CD4-positive, alpha-beta T cell (primary cell): ENCODE measurements at regions not wholly inside any gene's neighbourhood (a gene's known extent, or its start where the extent isn't known, plus 50 kb on each side); places are given as distances from the start of the nearest gene placed in this dataset.

Experiments used
- ATAC-seq: fragments of 200-7000 bp; cut with Tn5 transposase; one replicate; pipeline ENCODE4 v1.10.0; 2022; ENCODE audit warnings: mild to moderate bottlenecking; ENCODE audit not compliant: poor library complexity
- CTCF ChIA-PET: fragments of 350-600 bp; sonication (Branson Sonifier 250); formaldehyde crosslinking; loops from one replicate; lab custom pipeline; 2021; ENCODE audit warnings: antibody characterized with exemption, inconsistent platforms; lab: Charles Lee
- POLR2A ChIA-PET: fragments of 350-600 bp; sonication (Branson Sonifier 250); formaldehyde crosslinking; loops from one replicate; lab custom pipeline; 2021; ENCODE audit warnings: antibody characterized with exemption, inconsistent platforms; lab: Charles Lee
- DNase-seq, 14 experiments: peaks; one replicate each; pipeline ENCODE4 v3.0.0-alpha.2; 2013 to 2020; ENCODE audit warnings: mixed read lengths in 2 of 14
- H3K27ac ChIP-seq, 2 donors: one replicate each; pipeline versions ENCODE4 v1.5.1 to v1.7.0; 2013; ENCODE audit warnings: low read length in 2 of 2, low read depth in 1 of 2, mild to moderate bottlenecking in 1 of 2
- H3K27me3 ChIP-seq, 2 experiments: 1 replicate in 1 of 2; 2 replicates in 1 of 2; pipeline versions ENCODE4 v1.6.1 to v1.7.0; 2013; ENCODE audit warnings: low read length in 2 of 2, control low read depth in 1 of 2, mild to moderate bottlenecking in 1 of 2, moderate library complexity in 1 of 2; ENCODE audit not compliant: insufficient read depth in 2 of 2, control insufficient read depth in 1 of 2
- H3K36me3 ChIP-seq: one replicate; pipeline ENCODE4 v1.6.1; 2013; ENCODE audit warnings: low read length, control low read depth; ENCODE audit not compliant: insufficient read depth
- H3K4me1 ChIP-seq: one replicate; pipeline ENCODE4 v1.6.1; 2013; ENCODE audit warnings: low read length, control low read depth; ENCODE audit not compliant: insufficient read depth
- H3K4me3 ChIP-seq: one replicate; pipeline ENCODE4 v1.5.1; 2013; ENCODE audit warnings: mild to moderate bottlenecking, low read length, moderate library complexity
- H3K9me3 ChIP-seq, 2 experiments: 1 replicate in 1 of 2; 2 replicates in 1 of 2; pipeline versions ENCODE4 v1.6.1 to v1.7.0; 2013; ENCODE audit warnings: low read length in 2 of 2, mild to moderate bottlenecking in 2 of 2, control low read depth in 1 of 2, moderate library complexity in 1 of 2; ENCODE audit not compliant: control insufficient read depth in 1 of 2, insufficient read depth in 1 of 2
- H3K27ac Mint-ChIP-seq: one replicate; pipeline ENCODE4 v1.8.0; 2020; ENCODE audit warnings: mixed read lengths
- H3K27me3 Mint-ChIP-seq: one replicate; pipeline ENCODE4 v1.8.0; 2021; ENCODE audit warnings: mixed read lengths
- H3K36me3 Mint-ChIP-seq: one replicate; pipeline ENCODE4 v1.8.0; 2021; ENCODE audit warnings: low read depth, mixed read lengths
- H3K4me1 Mint-ChIP-seq: one replicate; pipeline ENCODE4 v1.8.0; 2021; ENCODE audit warnings: low read depth, mixed read lengths
- H3K4me3 Mint-ChIP-seq: one replicate; pipeline ENCODE4 v1.8.0; 2020; ENCODE audit warnings: mild to moderate bottlenecking, mixed read lengths
- H3K9me3 Mint-ChIP-seq: one replicate; pipeline ENCODE4 v1.8.0; 2020; ENCODE audit warnings: mixed read lengths
- CTCF ChIP-seq: fragments of 200-600 bp; IDR thresholded peaks from one replicate; pipeline ENCODE4 v1.8.0; 2022; ENCODE audit warnings: antibody characterized with exemption, mild to moderate bottlenecking
- intact Hi-C, 2 experiments: fragments of 100-400 bp; cut with DNase I in 1 of 2; cut with micrococcal nuclease in 1 of 2; formaldehyde crosslinking; loops; one replicate each; pipeline versions ENCODE4 v1.15.1 to v1.9.0; 2023 to 2025; cut with DNase I, micrococcal nuclease

- Mint-ChIP-seq H3K4me1 (no peaks in the 10 kb centered on the region), H3K27ac (no peak overlapping the region), H3K4me3 (no peak overlapping the region), H3K27me3 (no peaks in the 10 kb centered on the region), H3K36me3 (no peaks in the 10 kb centered on the region), H3K9me3 (peaks cover 6% of the 10 kb centered on the region)
- POLR2A ChIA-PET: no interaction called here
- TF ChIP-seq CTCF: no peak
- intact Hi-C loops: no loop called here
- no peak overlapping the region for H3K4me3 ChIP-seq
- no peak for DNase-seq
- H3K36me3 ChIP-seq: no peaks in the 10 kb centered on the region
- CTCF ChIA-PET: no interaction called here
- H3K9me3 ChIP-seq: peaks cover 0 to 17% of the 10 kb centered on the region in 2 experiments
- no peak overlapping the region for H3K27ac ChIP-seq
- H3K27me3 ChIP-seq: peaks cover 0 to 2% of the 10 kb centered on the region in 2 experiments
- no peaks in the 10 kb centered on the region for H3K4me1 ChIP-seq
- ATAC-seq: no peak
Measured at GRCh38 chr2:122663620-122664019, 908.2 kb downstream of the TSN start.

DNA sequence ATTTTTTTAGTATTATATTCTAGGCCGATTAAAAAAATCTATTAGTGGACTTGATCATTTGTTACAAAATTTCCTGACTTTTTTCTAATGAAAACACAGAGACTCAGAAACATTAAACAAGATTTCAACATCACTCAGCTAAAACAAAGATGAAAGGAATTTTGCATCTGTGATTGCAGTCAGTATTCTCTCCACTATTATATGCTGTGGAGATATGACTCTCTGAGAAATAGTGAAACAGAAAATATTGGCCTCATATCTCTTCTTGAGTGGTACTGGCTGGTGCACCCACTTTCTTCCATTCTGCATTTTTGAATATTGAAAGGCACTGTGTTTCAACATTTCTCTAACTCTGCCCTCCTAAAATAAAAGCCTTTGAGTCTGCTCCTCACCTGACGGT is 914.2 kb downstream of the TSN start:
- no peak overlapping the region for H3K4me3 Mint-ChIP-seq
- no peak for DNase-seq
- CTCF ChIA-PET: no interaction called here
- H3K4me1 ChIP-seq: no peaks in the 10 kb centered on the region
- no peak overlapping the region for H3K27ac Mint-ChIP-seq
- peaks cover 0 to 12% of the 10 kb centered on the region in 2 experiments for H3K9me3 ChIP-seq
- no peaks in the 10 kb centered on the region for H3K36me3 ChIP-seq
- intact Hi-C loops: no loop called here
- H3K4me3 ChIP-seq: no peak overlapping the region
- H3K36me3 Mint-ChIP-seq: no peaks in the 10 kb centered on the region
- no peaks in the 10 kb centered on the region for H3K27me3 Mint-ChIP-seq
- POLR2A ChIA-PET: no interaction called here
- H3K9me3 Mint-ChIP-seq: peaks cover 8% of the 10 kb centered on the region
- H3K27ac ChIP-seq: no peak overlapping the region
- H3K4me1 Mint-ChIP-seq: no peaks in the 10 kb centered on the region
- no peak for ATAC-seq
- TF ChIP-seq CTCF: no peak
- no peaks in the 10 kb centered on the region for H3K27me3 ChIP-seq

DNA sequence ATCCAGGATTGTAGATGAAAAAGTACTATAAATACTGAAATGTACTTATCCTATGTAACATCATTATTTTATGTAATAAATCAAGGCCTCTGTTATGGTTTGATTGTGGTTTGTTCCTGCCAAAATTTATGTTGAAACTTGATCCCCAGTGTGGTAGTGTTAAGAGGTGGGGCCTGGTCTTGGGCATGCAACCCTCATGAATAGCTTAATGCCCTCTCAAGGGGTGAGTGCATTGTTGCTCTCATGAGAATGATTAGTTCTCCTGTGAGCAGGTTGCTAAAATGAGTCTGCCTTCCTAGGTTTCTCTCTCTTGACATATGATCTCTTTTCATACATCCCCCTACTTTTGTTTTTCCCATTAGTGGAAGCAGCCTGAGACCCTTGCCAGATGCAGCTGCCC is 915.4 kb downstream of the TSN start:
- Mint-ChIP-seq H3K4me3 (no peak overlapping the region), H3K4me1 (no peaks in the 10 kb centered on the region), H3K9me3 (peaks cover 4% of the 10 kb centered on the region), H3K27ac (no peak overlapping the region), H3K36me3 (no peaks in the 10 kb centered on the region), H3K27me3 (no peaks in the 10 kb centered on the region)
- Histone ChIP-seq H3K9me3 (peaks cover 0 to 12% of the 10 kb centered on the region in 2 experiments), H3K4me1 (no peaks in the 10 kb centered on the region), H3K36me3 (no peaks in the 10 kb centered on the region), H3K27me3 (no peaks in the 10 kb centered on the region), H3K27ac (no peak overlapping the region), H3K4me3 (no peak overlapping the region)
- ChIA-PET POLR2A (no interaction called here), CTCF (no interaction called here)
- no peak for TF ChIP-seq CTCF
- ATAC-seq: no peak
- intact Hi-C loops: no loop called here
- no peak for DNase-seq
